HG02610 (cell line): ENCODE measurements at regions not wholly inside any gene's neighbourhood (a gene's known extent, or its start where the extent isn't known, plus 50 kb on each side); places are given as distances from the start of the nearest gene placed in this dataset.

Experiments used
- ATAC-seq: cut with Tn5 transposase; IDR thresholded peaks from one replicate; pipeline ENCODE4 v1.9.1; 2021; ENCODE audit warnings: mild to moderate bottlenecking, moderate library complexity; ENCODE audit not compliant: unreplicated experiment

DNA sequence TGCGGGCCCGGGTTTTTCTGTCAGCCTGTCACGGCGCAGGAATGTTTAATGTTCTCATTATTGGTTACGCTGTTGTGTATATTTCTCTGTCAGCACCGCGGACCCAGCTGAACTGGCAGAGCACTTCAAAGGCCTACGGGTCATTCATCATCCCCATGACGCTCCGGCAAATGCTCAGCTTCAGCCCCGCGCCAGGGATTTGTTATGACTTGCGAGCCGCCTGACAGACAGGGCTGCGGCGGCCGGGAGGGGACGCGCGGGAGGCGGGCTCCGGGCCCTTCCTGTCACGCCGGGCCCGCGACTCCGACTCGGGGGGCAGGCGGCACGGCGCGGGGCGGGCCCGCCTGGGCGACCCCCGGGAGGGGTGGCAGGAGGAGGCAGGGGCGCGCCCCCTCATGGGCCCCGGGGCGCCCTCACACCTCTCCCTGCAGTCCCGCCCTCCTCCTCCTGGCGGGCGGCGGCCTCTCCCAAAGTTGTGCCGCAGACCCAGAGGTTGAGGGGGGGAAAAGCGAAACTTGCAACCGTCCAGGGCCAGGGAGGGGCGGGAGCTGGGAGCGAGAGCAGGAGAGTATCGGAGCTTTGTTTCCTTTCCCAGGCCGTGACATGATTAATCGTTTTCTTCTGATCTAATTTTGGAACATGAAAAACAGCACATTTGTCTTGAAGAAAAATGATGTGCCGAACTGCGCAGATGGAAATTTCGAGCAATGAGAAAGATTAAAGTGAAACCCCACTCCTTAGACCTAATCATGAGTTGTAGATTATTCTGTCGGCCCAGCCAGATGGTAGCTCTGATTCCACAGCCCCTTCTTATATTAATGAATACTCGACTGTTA lies 59.3 kb upstream of the COMTD1 start:
- peak; percentile 78 for ATAC-seq

- no peak for ATAC-seq
These were observed 58.7 kb upstream of the COMTD1 start for GRCh38 chr10:75294518-75294865.

DNA sequence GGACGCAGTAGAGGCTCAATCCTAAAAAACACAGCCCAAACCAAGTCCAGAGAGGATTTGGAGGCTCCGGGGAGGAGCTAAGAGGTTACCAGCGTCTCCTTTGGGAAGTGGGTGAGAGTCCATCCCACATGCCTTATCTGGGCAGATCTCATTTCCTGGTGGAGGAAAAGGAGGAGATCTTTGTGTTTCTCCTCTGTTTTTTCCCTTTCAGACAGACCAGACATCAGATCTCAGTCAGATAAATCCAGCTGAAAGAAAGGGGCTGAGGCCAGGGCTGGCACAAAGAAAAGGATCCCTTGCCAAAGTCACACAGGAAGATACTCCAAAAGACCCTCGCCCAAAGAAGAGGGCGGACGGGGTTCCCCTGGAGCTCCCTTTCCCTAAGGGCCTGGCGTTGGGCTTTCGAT lies 58.3 kb upstream of the COMTD1 start:
- ATAC-seq = no peak

- no peak for ATAC-seq
These were observed 57.7 kb upstream of the COMTD1 start for GRCh38 chr10:75293446-75293820.

DNA sequence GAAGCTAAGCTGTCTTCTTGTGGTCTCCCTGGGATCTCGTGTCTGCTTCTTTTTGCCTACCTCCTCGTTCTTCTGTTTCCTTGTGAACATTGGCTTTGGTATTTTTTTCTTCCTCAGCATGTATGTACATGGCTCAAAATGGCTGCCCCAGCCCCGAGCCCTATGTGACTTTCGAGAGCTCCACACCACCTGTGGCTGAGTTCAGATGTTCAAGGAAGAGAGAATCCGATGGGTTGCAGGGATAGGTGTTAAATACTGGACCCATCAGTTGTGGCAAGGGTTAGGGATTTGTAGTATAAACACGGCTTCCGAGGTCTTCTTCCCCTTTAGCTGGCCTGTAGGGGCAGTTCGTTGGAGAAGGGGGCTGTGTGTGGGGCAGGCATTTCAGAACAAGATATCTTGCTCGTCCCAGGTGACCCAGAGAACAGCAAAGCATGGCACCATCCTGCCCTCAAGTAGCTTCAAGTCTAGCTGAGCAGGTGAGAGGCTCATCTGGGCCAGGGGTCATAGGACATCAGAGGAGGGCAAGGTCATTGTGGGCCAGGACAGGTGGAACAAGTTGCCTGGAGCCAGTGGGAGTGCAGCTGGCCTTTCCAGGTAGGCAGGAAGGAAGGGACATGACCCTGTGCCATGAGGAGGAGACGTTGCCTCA lies 57.2 kb upstream of the COMTD1 start:
- no peak for ATAC-seq

GRCh38 chr10:75291805-75292204 lies 56.0 kb upstream of the COMTD1 start:
- no peak for ATAC-seq

- no peak for ATAC-seq
These were observed 52.5 kb upstream of the COMTD1 start for GRCh38 chr10:75288140-75288711.

- ATAC-seq = no peak
These were observed 51.9 kb upstream of the COMTD1 start for GRCh38 chr10:75287697-75288096.

DNA sequence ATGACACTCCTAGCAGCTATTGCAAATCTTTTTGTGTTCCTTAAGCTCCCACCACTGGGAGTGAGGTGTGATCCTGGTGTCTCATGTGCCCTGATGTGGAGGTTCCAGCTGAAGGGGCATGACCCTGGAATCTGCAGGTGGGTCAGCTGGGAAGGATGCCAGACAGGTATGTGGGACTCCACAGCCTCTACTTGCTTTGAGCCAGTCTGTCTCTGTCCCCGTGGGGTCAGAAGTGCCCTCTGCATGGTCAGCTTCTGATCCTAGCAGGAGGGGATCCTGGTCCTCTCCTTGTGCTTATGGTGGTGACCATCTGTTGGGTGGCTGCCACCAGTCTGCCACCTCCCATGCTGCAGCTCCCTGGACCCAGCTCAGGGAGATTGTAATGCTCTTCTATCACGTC lies 51.1 kb upstream of the COMTD1 start:
- ATAC-seq = no peak
